ENCODE measurements at regions not wholly inside any gene's neighbourhood (a gene's known extent, or its start where the extent isn't known, plus 50 kb on each side); places are given as distances from the start of the nearest gene placed in this dataset.

GRCh38 chr1:90650401-90650800 lies 66.7 kb downstream of the BARHL2 start:
- DNase-seq = no peak

GRCh38 chr1:90640325-90640724 lies 76.8 kb downstream of the BARHL2 start:
- DNase-seq = no peak

GRCh38 chr1:90622666-90623065 lies 94.4 kb downstream of the BARHL2 start:
- DNase-seq = no peak

GRCh38 chr1:90621986-90622385 lies 95.1 kb downstream of the BARHL2 start:
- no peak for DNase-seq

GRCh38 chr1:90616395-90616794 lies 100.7 kb downstream of the BARHL2 start:
- peak in 1 of 2 donors; percentile 8 for DNase-seq

- no peak for DNase-seq
These were observed 102.2 kb downstream of the BARHL2 start for GRCh38 chr1:90614872-90615271.

- no peak for DNase-seq
These were observed 103.7 kb downstream of the BARHL2 start for GRCh38 chr1:90613371-90613770.

GRCh38 chr1:90612033-90612432 lies 105.1 kb downstream of the BARHL2 start:
- no peak for DNase-seq

GRCh38 chr1:90607736-90608135 lies 109.4 kb downstream of the BARHL2 start:
- DNase-seq = no peak

GRCh38 chr1:90605070-90605469 lies 112.0 kb downstream of the BARHL2 start:
- no peak for DNase-seq

- DNase-seq = no peak
These were observed 123.8 kb downstream of the BARHL2 start for GRCh38 chr1:90593312-90593711.

- no peak for DNase-seq
These were observed 125.1 kb downstream of the BARHL2 start for GRCh38 chr1:90591970-90592356.

- no peak for DNase-seq
These were observed 125.6 kb downstream of the BARHL2 start for GRCh38 chr1:90591355-90591969.

- DNase-seq = no peak
These were observed 136.9 kb downstream of the BARHL2 start for GRCh38 chr1:90580176-90580575.

GRCh38 chr1:90579212-90579802 lies 137.8 kb downstream of the BARHL2 start:
- no peak for DNase-seq

GRCh38 chr1:90574692-90575370 lies 142.3 kb downstream of the BARHL2 start:
- no peak for DNase-seq

GRCh38 chr1:90573736-90574135 lies 143.4 kb downstream of the BARHL2 start:
- DNase-seq = no peak

- DNase-seq = no peak
These were observed 144.7 kb downstream of the BARHL2 start for GRCh38 chr1:90572446-90572845.

GRCh38 chr1:90568436-90568835 lies 148.7 kb downstream of the BARHL2 start:
- no peak for DNase-seq

- DNase-seq = no peak
These were observed 152.9 kb downstream of the BARHL2 start for GRCh38 chr1:90564164-90564563.

- no peak for DNase-seq
These were observed 154.2 kb downstream of the BARHL2 start for GRCh38 chr1:90562892-90563291.

GRCh38 chr1:90561911-90562310 lies 155.2 kb downstream of the BARHL2 start:
- DNase-seq = no peak

- DNase-seq = no peak
These were observed 155.9 kb downstream of the BARHL2 start for GRCh38 chr1:90561103-90561783.

Measured in stimulated activated CD4-positive, alpha-beta T cell treated with anti-CD3 and anti-CD28 coated beads, Interleukin-2, amount 100 ng/mL, for 24 hours (primary cell).